Neural cell (in vitro differentiated cells): ENCODE measurements at regions not wholly inside any gene's neighbourhood (a gene's known extent, or its start where the extent isn't known, plus 50 kb on each side); places are given as distances from the start of the nearest gene placed in this dataset.

Experiments used
- H2AFZ ChIP-seq: fragments of 200-600, 300-800 bp; sonication (generic), shearing (Covaris generic); 2 replicates; pipeline ENCODE4 v1.6.0; 2014; ENCODE audit warnings: low read depth, mild to moderate bottlenecking, antibody characterized with exemption, low read length, moderate library complexity
- H3F3A ChIP-seq: fragments of 200-600 bp; shearing (Covaris generic); 2 replicates; pipeline ENCODE4 v1.6.1; 2016; ENCODE audit warnings: mild to moderate bottlenecking, moderate library complexity, mixed read lengths, antibody characterized with exemption, low read length; ENCODE audit not compliant: insufficient read depth, poor library complexity, severe bottlenecking
- H3K27ac ChIP-seq: fragments of 200-600, 300-800 bp; sonication (generic), shearing (Covaris generic); 2 replicates; pipeline ENCODE4 v1.5.1; 2014; ENCODE audit warnings: mild to moderate bottlenecking, low read length, moderate library complexity
- H3K27me3 ChIP-seq: fragments of 300-800, 200-600 bp; sonication (generic), shearing (Covaris generic); 2 replicates; pipeline ENCODE4 v1.6.0; 2014; ENCODE audit warnings: mild to moderate bottlenecking, low read depth, low read length, moderate library complexity; ENCODE audit not compliant: insufficient read depth
- H3K36me3 ChIP-seq: fragments of 300-800, 200-600 bp; sonication (generic), shearing (Covaris generic); 2 replicates; pipeline ENCODE4 v1.5.1; 2014; ENCODE audit warnings: mild to moderate bottlenecking, antibody characterized with exemption, low read length, moderate library complexity; ENCODE audit not compliant: insufficient read depth
- H3K4me2 ChIP-seq: fragments of 300-800, 200-600 bp; sonication (generic), shearing (Covaris generic); 2 replicates; pipeline ENCODE4 v1.6.0; 2014; ENCODE audit warnings: mild to moderate bottlenecking, low read length
- H3K4me3 ChIP-seq: fragments of 300-800, 200-600 bp; sonication (generic), shearing (Covaris generic); 2 replicates; pipeline ENCODE4 v1.5.1; 2014; ENCODE audit warnings: mild to moderate bottlenecking, low read length, moderate library complexity
- H3K79me2 ChIP-seq: fragments of 200-600 bp; shearing (Covaris generic); replicated peaks from 2 replicates; pipeline ENCODE4 v1.6.0; 2014; ENCODE audit warnings: mild to moderate bottlenecking, low read length, moderate library complexity; ENCODE audit not compliant: insufficient read depth
- H3K9ac ChIP-seq: fragments of 300-800, 200-600 bp; sonication (generic), shearing (Covaris generic); 2 replicates; pipeline ENCODE4 v1.6.1; 2016; ENCODE audit warnings: mild to moderate bottlenecking, low read length, mixed read lengths
- H3K9me2 ChIP-seq: fragments of 200-600 bp; shearing (Covaris generic); 2 replicates; pipeline ENCODE4 v1.6.1; 2016; ENCODE audit warnings: mild to moderate bottlenecking, low read length, mixed read lengths; ENCODE audit not compliant: insufficient read depth
- H3K9me3 ChIP-seq: fragments of 200-600, 300-800 bp; sonication (generic), shearing (Covaris generic); 2 replicates; pipeline ENCODE4 v1.6.1; 2016; ENCODE audit warnings: mild to moderate bottlenecking, mixed run types, low read length, moderate library complexity, mixed read lengths
- H4K20me1 ChIP-seq: fragments of 200-600 bp; shearing (Covaris generic); 2 replicates; pipeline ENCODE4 v1.6.1; 2016; ENCODE audit warnings: mild to moderate bottlenecking, mixed run types; ENCODE audit not compliant: insufficient read depth
- EP300 ChIP-seq: fragments of 450-650 bp; conservative IDR thresholded peaks from 2 replicates; pipeline ENCODE4 v1.6.1; 2014; ENCODE audit warnings: antibody characterized with exemption, mild to moderate bottlenecking, moderate library complexity; ENCODE audit not compliant: poor library complexity, severe bottlenecking
- EZH2 ChIP-seq: fragments of 200-600, 300-800 bp; shearing (Covaris generic), sonication (generic); IDR thresholded peaks from 2 replicates; pipeline ENCODE4 v1.6.1; 2014; ENCODE audit warnings: antibody characterized with exemption, low read length, borderline replicate concordance, mild to moderate bottlenecking; ENCODE audit not compliant: insufficient read depth, poor library complexity, severe bottlenecking
- MXI1 ChIP-seq: fragments of 450-650 bp; conservative IDR thresholded peaks from 2 replicates; pipeline ENCODE4 v1.6.1; 2014; ENCODE audit warnings: antibody characterized with exemption, mild to moderate bottlenecking; ENCODE audit not compliant: poor library complexity, severe bottlenecking
- POLR2AphosphoS5 ChIP-seq: IDR thresholded peaks from 2 replicates; pipeline ENCODE4 v1.6.1; 2012
- RAD21 ChIP-seq: fragments of 450-650 bp; conservative IDR thresholded peaks from 2 replicates; pipeline ENCODE4 v1.6.1; 2014; ENCODE audit warnings: antibody characterized with exemption, mild to moderate bottlenecking, moderate library complexity
- SMC3 ChIP-seq: fragments of 450-650 bp; conservative IDR thresholded peaks from 2 replicates; pipeline ENCODE4 v1.6.1; 2014; ENCODE audit warnings: antibody characterized with exemption, mild to moderate bottlenecking, moderate library complexity; ENCODE audit not compliant: poor library complexity
- TAF1 ChIP-seq: IDR thresholded peaks from 2 replicates; pipeline ENCODE4 v1.6.1; 2012; ENCODE audit warnings: low read depth
- TF ChIP-seq, protein P1 (sequence below): fragments of 450-650 bp; IDR thresholded peaks from 2 replicates; pipeline ENCODE4 v1.5.1; 2014; ENCODE audit warnings: antibody characterized with exemption, mild to moderate bottlenecking, moderate library complexity; ENCODE audit not compliant: poor library complexity, severe bottlenecking
- TF ChIP-seq, protein P2 (sequence below): IDR thresholded peaks from 2 replicates; pipeline ENCODE4 v1.6.1; 2012; ENCODE audit warnings: borderline replicate concordance

GRCh38 chr22:22954656-22955055 lies 67.0 kb downstream of the IGLL5 start:
- Histone ChIP-seq H2AFZ (no peak overlapping the region), H3K9ac (no peak overlapping the region), H3F3A (no peaks in the 10 kb centered on the region), H3K36me3 (no peaks in the 10 kb centered on the region), H3K9me3 (no peaks in the 10 kb centered on the region), H3K79me2 (no peaks in the 10 kb centered on the region), H3K9me2 (no peaks in the 10 kb centered on the region), H3K4me3 (no peak overlapping the region), H3K4me2 (no peak overlapping the region), H3K27ac (no peak overlapping the region), H4K20me1 (no peaks in the 10 kb centered on the region), H3K27me3 (no peaks in the 10 kb centered on the region)
- TF ChIP-seq RAD21 = peak; percentile 21
- TF ChIP-seq, protein P1, sequence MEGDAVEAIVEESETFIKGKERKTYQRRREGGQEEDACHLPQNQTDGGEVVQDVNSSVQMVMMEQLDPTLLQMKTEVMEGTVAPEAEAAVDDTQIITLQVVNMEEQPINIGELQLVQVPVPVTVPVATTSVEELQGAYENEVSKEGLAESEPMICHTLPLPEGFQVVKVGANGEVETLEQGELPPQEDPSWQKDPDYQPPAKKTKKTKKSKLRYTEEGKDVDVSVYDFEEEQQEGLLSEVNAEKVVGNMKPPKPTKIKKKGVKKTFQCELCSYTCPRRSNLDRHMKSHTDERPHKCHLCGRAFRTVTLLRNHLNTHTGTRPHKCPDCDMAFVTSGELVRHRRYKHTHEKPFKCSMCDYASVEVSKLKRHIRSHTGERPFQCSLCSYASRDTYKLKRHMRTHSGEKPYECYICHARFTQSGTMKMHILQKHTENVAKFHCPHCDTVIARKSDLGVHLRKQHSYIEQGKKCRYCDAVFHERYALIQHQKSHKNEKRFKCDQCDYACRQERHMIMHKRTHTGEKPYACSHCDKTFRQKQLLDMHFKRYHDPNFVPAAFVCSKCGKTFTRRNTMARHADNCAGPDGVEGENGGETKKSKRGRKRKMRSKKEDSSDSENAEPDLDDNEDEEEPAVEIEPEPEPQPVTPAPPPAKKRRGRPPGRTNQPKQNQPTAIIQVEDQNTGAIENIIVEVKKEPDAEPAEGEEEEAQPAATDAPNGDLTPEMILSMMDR = peak; percentile 30
- TF ChIP-seq SMC3 = no peak

GRCh38 chr22:22955276-22955798 lies 67.7 kb downstream of the IGLL5 start:
- TF ChIP-seq RAD21 (no peak), EZH2 (no peak), EP300 (no peak), POLR2AphosphoS5 (no peak), SMC3 (no peak), MXI1 (no peak), TAF1 (no peak)
- TF ChIP-seq, protein P1 = no peak
- TF ChIP-seq, protein P2, sequence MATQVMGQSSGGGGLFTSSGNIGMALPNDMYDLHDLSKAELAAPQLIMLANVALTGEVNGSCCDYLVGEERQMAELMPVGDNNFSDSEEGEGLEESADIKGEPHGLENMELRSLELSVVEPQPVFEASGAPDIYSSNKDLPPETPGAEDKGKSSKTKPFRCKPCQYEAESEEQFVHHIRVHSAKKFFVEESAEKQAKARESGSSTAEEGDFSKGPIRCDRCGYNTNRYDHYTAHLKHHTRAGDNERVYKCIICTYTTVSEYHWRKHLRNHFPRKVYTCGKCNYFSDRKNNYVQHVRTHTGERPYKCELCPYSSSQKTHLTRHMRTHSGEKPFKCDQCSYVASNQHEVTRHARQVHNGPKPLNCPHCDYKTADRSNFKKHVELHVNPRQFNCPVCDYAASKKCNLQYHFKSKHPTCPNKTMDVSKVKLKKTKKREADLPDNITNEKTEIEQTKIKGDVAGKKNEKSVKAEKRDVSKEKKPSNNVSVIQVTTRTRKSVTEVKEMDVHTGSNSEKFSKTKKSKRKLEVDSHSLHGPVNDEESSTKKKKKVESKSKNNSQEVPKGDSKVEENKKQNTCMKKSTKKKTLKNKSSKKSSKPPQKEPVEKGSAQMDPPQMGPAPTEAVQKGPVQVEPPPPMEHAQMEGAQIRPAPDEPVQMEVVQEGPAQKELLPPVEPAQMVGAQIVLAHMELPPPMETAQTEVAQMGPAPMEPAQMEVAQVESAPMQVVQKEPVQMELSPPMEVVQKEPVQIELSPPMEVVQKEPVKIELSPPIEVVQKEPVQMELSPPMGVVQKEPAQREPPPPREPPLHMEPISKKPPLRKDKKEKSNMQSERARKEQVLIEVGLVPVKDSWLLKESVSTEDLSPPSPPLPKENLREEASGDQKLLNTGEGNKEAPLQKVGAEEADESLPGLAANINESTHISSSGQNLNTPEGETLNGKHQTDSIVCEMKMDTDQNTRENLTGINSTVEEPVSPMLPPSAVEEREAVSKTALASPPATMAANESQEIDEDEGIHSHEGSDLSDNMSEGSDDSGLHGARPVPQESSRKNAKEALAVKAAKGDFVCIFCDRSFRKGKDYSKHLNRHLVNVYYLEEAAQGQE = no peak
- no peak overlapping the region for H3K27ac ChIP-seq

More at GRCh38 chr22:22955276-22955798, 67.7 kb downstream of the IGLL5 start:
- Histone ChIP-seq H4K20me1 (no peaks in the 10 kb centered on the region), H3K27me3 (no peaks in the 10 kb centered on the region), H3K4me3 (no peak overlapping the region), H3K9me2 (no peaks in the 10 kb centered on the region), H3F3A (no peaks in the 10 kb centered on the region), H3K9me3 (no peaks in the 10 kb centered on the region), H2AFZ (no peak overlapping the region), H3K36me3 (no peaks in the 10 kb centered on the region), H3K79me2 (no peaks in the 10 kb centered on the region), H3K4me2 (no peak overlapping the region), H3K9ac (no peak overlapping the region)
